DOHH2 (cell line): ENCODE measurements at regions not wholly inside any gene's neighbourhood (a gene's known extent, or its start where the extent isn't known, plus 50 kb on each side); places are given as distances from the start of the nearest gene placed in this dataset.

Experiments used
- H3F3A ChIP-seq: fragments of 200-600 bp; sonication (generic), shearing (Covaris generic); 2 replicates; pipeline ENCODE4 v1.6.0; 2016; ENCODE audit warnings: antibody characterized with exemption, mild to moderate bottlenecking; ENCODE audit not compliant: control insufficient read depth, insufficient read depth
- H3K27ac ChIP-seq: fragments of 200-600 bp; sonication (generic); 2 replicates; pipeline ENCODE4 v1.5.1; 2014; ENCODE audit warnings: low read depth, mild to moderate bottlenecking, low read length, moderate library complexity
- H3K27me3 ChIP-seq: fragments of 200-600 bp; sonication (generic); 2 replicates; pipeline ENCODE4 v1.6.1; 2014; ENCODE audit warnings: mild to moderate bottlenecking, low read length, mixed read lengths; ENCODE audit not compliant: control insufficient read depth
- H3K36me3 ChIP-seq: fragments of 200-600 bp; sonication (generic); 2 replicates; pipeline ENCODE4 v1.6.1; 2014; ENCODE audit warnings: mild to moderate bottlenecking, low read length, moderate library complexity, mixed read lengths; ENCODE audit not compliant: control insufficient read depth
- H3K4me1 ChIP-seq: fragments of 200-600 bp; sonication (generic); 2 replicates; pipeline ENCODE4 v1.6.1; 2014; ENCODE audit warnings: mild to moderate bottlenecking, low read length, mixed read lengths; ENCODE audit not compliant: control insufficient read depth
- H3K4me2 ChIP-seq: fragments of 200-600 bp; sonication (generic); 2 replicates; pipeline ENCODE4 v1.6.0; 2014; ENCODE audit warnings: mild to moderate bottlenecking, low read length, moderate library complexity
- H3K4me3 ChIP-seq: fragments of 200-600 bp; sonication (generic); 2 replicates; pipeline ENCODE4 v1.5.1; 2014; ENCODE audit warnings: mild to moderate bottlenecking, low read length, mixed read lengths
- H3K79me2 ChIP-seq: fragments of 200-600 bp; sonication (generic); 2 replicates; pipeline ENCODE4 v1.6.1; 2014; ENCODE audit warnings: mild to moderate bottlenecking, low read length, mixed read lengths; ENCODE audit not compliant: control insufficient read depth
- H3K9me2 ChIP-seq: fragments of 200-600 bp; sonication (generic); replicated peaks from 2 replicates; pipeline ENCODE4 v1.6.1; 2014; ENCODE audit warnings: mild to moderate bottlenecking, low read length, mixed read lengths; ENCODE audit not compliant: control insufficient read depth
- H3K9me3 ChIP-seq: fragments of 200-600 bp; sonication (generic); 2 replicates; pipeline ENCODE4 v1.6.1; 2014; ENCODE audit warnings: antibody characterized with exemption, low read length, mixed read lengths; ENCODE audit not compliant: control insufficient read depth, insufficient read depth
- H4K20me1 ChIP-seq: fragments of 200-600 bp; sonication (generic); 2 replicates; pipeline ENCODE4 v1.6.0; 2014; ENCODE audit warnings: low read depth, mild to moderate bottlenecking, antibody characterized with exemption, low read length, moderate library complexity; ENCODE audit not compliant: control insufficient read depth, insufficient read depth
- EZH2phosphoT487 ChIP-seq: fragments of 200-600 bp; sonication (generic); IDR thresholded peaks from 2 replicates; pipeline ENCODE4 v1.6.1; 2017; ENCODE audit warnings: borderline replicate concordance, mild to moderate bottlenecking, antibody characterized with exemption, low read length, moderate library complexity, mixed read lengths
- TF ChIP-seq, protein P1 (sequence below): fragments of 200-600 bp; sonication (generic); IDR thresholded peaks from one replicate; pipeline ENCODE4 v1.5.1; 2014; ENCODE audit warnings: antibody characterized with exemption, mild to moderate bottlenecking, low read depth, low read length; ENCODE audit not compliant: poor library complexity, severe bottlenecking

DNA sequence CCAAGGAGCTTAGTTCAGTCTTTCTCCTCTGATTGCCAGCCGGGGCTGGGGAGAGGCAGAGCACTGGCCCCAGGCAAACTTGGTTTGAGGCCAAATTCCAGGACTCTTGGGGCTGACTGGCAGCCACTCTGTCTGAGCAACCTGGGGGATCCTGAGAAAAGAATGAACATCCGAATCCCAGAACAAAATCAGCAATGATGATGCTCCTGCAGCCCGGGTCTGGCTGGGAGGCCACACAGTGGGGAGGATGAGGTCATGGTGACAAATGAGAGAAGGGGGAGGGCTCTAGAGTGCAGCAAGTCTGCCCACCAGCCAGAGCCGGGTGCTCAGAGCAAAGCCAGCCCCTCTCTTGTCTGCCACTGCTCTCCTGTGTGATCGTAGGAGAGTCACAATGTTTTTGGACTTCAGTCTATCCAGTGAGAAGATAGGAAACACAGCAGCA, 71.8 kb upstream of the PAX6 start:
- Histone ChIP-seq H4K20me1 (no peaks in the 10 kb centered on the region), H3F3A (no peaks in the 10 kb centered on the region), H3K9me3 (no peaks in the 10 kb centered on the region), H3K4me3 (no peak overlapping the region), H3K79me2 (no peaks in the 10 kb centered on the region), H3K9me2 (no peaks in the 10 kb centered on the region), H3K4me2 (no peak overlapping the region), H3K36me3 (no peaks in the 10 kb centered on the region), H3K27ac (no peak overlapping the region), H3K4me1 (no peaks in the 10 kb centered on the region), H3K27me3 (0 out of 2 replicates have a peak, but pooled peaks cover 2% of the 10 kb centered on the region)
- TF ChIP-seq, protein P1, sequence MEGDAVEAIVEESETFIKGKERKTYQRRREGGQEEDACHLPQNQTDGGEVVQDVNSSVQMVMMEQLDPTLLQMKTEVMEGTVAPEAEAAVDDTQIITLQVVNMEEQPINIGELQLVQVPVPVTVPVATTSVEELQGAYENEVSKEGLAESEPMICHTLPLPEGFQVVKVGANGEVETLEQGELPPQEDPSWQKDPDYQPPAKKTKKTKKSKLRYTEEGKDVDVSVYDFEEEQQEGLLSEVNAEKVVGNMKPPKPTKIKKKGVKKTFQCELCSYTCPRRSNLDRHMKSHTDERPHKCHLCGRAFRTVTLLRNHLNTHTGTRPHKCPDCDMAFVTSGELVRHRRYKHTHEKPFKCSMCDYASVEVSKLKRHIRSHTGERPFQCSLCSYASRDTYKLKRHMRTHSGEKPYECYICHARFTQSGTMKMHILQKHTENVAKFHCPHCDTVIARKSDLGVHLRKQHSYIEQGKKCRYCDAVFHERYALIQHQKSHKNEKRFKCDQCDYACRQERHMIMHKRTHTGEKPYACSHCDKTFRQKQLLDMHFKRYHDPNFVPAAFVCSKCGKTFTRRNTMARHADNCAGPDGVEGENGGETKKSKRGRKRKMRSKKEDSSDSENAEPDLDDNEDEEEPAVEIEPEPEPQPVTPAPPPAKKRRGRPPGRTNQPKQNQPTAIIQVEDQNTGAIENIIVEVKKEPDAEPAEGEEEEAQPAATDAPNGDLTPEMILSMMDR: no peak
- no peak for TF ChIP-seq EZH2phosphoT487

DNA sequence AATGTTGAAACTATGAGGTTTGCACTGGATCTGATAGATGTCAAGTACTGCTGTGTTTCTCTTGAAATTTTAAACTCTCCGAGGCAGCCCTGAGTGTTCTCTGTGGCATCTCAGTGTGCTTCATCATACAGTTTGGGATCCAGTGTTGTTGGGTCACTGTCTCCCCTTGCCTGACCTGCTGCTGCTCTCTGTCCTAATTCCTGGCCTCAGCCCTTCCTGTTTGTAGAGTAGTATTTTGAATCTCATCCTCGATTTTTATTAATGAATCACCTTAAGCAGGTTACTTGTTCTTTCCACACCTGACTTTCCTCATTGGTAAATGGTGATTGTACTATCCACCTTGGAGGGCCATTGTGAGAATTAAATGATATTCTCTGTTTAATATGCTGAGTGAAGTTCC, 70.7 kb upstream of the PAX6 start:
- H3K9me3 ChIP-seq: no peaks in the 10 kb centered on the region
- H3K27me3 ChIP-seq: 0 out of 2 replicates have a peak, but pooled peaks cover 2% of the 10 kb centered on the region
- TF ChIP-seq, protein P1: no peak
- no peak for TF ChIP-seq EZH2phosphoT487

GRCh38 chr11:31879681-31880080, 68.6 kb upstream of the PAX6 start:
- no peaks in the 10 kb centered on the region for H3K4me1 ChIP-seq
- no peak overlapping the region for H3K27ac ChIP-seq
- 0 out of 2 replicates have a peak, but pooled peaks cover 2% of the 10 kb centered on the region for H3K27me3 ChIP-seq
- no peaks in the 10 kb centered on the region for H3K36me3 ChIP-seq
- H3F3A ChIP-seq: no peaks in the 10 kb centered on the region
- no peaks in the 10 kb centered on the region for H4K20me1 ChIP-seq
- H3K9me2 ChIP-seq: no peaks in the 10 kb centered on the region
- H3K79me2 ChIP-seq: no peaks in the 10 kb centered on the region
- H3K9me3 ChIP-seq: no peaks in the 10 kb centered on the region
- no peak for TF ChIP-seq EZH2phosphoT487
- TF ChIP-seq, protein P1: no peak
- no peak overlapping the region for H3K4me2 ChIP-seq
- no peak overlapping the region for H3K4me3 ChIP-seq

More for the DNA sequence above, 70.7 kb upstream of the PAX6 start:
- Histone ChIP-seq H4K20me1 (no peaks in the 10 kb centered on the region), H3K27ac (no peak overlapping the region), H3K4me2 (no peak overlapping the region), H3K4me1 (no peaks in the 10 kb centered on the region), H3K79me2 (no peaks in the 10 kb centered on the region), H3F3A (no peaks in the 10 kb centered on the region), H3K36me3 (no peaks in the 10 kb centered on the region), H3K9me2 (no peaks in the 10 kb centered on the region), H3K4me3 (no peak overlapping the region)

- no peak overlapping the region for H3K4me3 ChIP-seq
- no peak overlapping the region for H3K4me2 ChIP-seq
- H3K36me3 ChIP-seq: no peaks in the 10 kb centered on the region
- no peaks in the 10 kb centered on the region for H4K20me1 ChIP-seq
- H3K79me2 ChIP-seq: no peaks in the 10 kb centered on the region
- H3K9me3 ChIP-seq: no peaks in the 10 kb centered on the region
- TF ChIP-seq EZH2phosphoT487: no peak
- TF ChIP-seq, protein P1: no peak
- 0 out of 2 replicates have a peak, but pooled peaks cover 2% of the 10 kb centered on the region for H3K27me3 ChIP-seq
- H3K4me1 ChIP-seq: no peaks in the 10 kb centered on the region
- no peaks in the 10 kb centered on the region for H3K9me2 ChIP-seq
- H3K27ac ChIP-seq: no peak overlapping the region
- no peaks in the 10 kb centered on the region for H3F3A ChIP-seq
Measured at GRCh38 chr11:31877863-31878262, 66.7 kb upstream of the PAX6 start.
